Esophagus muscularis mucosa (tissue), 3 donors: ENCODE measurements at regions not wholly inside any gene's neighbourhood (a gene's known extent, or its start where the extent isn't known, plus 50 kb on each side); places are given as distances from the start of the nearest gene placed in this dataset.
"Not testable (repeated sequence)": the region's sequence is repeated elsewhere in the genome, so short reads cannot be mapped to it uniquely, and the experiment has no call there.

Experiments
- EP300 ChIP-seq: sonication (generic); formaldehyde crosslinking; IDR thresholded peaks from one replicate; pipeline ENCODE4 v1.6.1; 2017; ENCODE audit warnings: antibody characterized with exemption
- TF ChIP-seq, protein P1 (sequence below), 3 experiments: fragments of 200-600 bp in 2 of 3; fragments of 450-650 bp in 1 of 3; sonication (generic) in 2 of 3; IDR thresholded peaks; one replicate each; pipeline ENCODE4 v1.5.1; 2017 to 2019; ENCODE audit warnings: antibody characterized with exemption in 3 of 3, mild to moderate bottlenecking in 2 of 3, moderate library complexity in 1 of 3

DNA sequence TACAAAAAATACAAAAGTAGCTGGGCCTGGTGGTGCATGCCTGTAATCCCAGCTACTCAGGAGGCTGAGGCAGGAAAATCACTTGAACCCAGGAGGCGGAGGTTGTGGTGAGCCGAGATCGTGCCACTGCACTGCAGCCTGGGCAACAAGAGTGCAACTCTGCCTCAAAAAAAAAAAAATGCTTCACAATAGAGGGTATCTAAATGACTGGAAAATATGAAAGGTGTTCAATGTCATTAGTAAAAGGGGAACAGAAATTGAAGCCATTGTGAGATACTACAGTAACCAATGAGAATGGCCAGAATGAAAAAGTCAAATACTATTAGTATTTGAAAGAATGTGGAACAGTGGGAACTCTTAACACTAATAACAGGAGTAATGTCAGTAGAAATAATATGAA, 96.1 kb upstream of the FAM241A start:
- TF ChIP-seq, protein P1, sequence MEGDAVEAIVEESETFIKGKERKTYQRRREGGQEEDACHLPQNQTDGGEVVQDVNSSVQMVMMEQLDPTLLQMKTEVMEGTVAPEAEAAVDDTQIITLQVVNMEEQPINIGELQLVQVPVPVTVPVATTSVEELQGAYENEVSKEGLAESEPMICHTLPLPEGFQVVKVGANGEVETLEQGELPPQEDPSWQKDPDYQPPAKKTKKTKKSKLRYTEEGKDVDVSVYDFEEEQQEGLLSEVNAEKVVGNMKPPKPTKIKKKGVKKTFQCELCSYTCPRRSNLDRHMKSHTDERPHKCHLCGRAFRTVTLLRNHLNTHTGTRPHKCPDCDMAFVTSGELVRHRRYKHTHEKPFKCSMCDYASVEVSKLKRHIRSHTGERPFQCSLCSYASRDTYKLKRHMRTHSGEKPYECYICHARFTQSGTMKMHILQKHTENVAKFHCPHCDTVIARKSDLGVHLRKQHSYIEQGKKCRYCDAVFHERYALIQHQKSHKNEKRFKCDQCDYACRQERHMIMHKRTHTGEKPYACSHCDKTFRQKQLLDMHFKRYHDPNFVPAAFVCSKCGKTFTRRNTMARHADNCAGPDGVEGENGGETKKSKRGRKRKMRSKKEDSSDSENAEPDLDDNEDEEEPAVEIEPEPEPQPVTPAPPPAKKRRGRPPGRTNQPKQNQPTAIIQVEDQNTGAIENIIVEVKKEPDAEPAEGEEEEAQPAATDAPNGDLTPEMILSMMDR (IDR thresholded peaks at IDR 0.05), result not testable (repeated sequence)
- not testable (repeated sequence) for TF ChIP-seq EP300
